ENCODE measurements at regions not wholly inside any gene's neighbourhood (a gene's known extent, or its start where the extent isn't known, plus 50 kb on each side); places are given as distances from the start of the nearest gene placed in this dataset.
A peak's percentile ranks its signal among the peaks of the same experiment; 100 is the strongest.
"Not testable (repeated sequence)": the region's sequence is repeated elsewhere in the genome, so short reads cannot be mapped to it uniquely, and the experiment has no call there.

DNA sequence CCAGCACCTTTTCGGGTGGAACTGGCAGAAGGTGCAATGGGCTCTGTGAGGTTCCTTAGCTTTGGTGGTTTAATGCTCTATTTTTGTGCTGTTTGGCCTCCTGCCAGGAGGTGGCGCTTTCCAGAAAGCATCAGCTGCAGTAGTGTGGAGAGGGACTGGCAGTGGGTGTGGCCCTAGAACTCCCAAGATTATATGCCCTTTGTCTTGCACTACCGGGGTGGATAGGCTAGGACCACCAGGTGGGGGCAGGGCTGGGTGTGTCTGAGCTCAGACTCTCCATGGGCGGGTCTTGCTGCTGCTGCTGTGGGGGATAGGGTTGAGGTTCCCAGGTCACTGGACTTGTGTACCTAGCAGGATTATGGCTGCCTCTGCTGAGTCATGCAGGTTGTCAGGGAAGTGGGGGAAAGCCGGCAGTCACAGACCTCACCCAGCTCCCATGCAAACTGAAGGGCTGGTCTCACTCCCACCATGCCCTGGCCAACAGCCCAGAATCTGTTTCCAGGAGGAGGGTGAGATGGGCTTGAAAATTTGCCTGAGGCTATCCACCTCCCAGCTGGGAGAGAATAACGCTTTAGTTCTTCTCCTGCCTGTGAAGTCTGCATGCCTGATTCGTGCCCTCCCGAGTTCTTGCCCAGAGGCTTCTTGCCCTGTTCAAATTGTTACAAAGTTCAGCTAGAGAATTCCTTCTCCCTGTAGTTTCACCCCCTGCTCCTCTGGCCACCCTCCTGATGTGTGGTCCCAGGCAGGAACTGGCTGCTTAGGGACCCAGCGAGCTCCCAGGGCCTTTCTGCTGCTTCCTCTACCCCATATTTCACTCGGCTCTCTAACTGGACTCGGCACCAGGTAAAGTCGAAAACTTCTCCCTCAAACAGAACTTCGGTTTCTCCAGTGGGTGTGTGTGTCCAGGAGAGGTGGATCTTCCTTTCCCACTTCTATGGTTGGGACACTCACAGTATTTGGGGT lies 76.5 kb upstream of the BTG3 start:
- DNase-seq, result peak; percentile 89 to 90
- intact Hi-C loops (cut with micrococcal nuclease; ENCODE audit: unreplicated experiment), result loop anchor here (1.0 to 5.0 kb wide), 3 partner anchors 108 to 160 kb away; partner anchors contain the start of gene C21orf91
- peaks cover 6% of the 10 kb centered on the region for H3K9me3 ChIP-seq (ENCODE audit: insufficient read depth, low read depth)
- CTCF ChIA-PET, result interaction anchor here (0.6 to 1.4 kb wide), 3 partner anchors 212 to 936 kb away, joined by 3 to 9 read pairs (median 3); no protein-coding TSS in a partner anchor
- H3K4me3 ChIP-seq, result peak overlapping the region; percentile 41; the same call in 1 of the 2 replicates
- H4K20me1 ChIP-seq (ENCODE audit: insufficient read depth), result no peaks in the 10 kb centered on the region
- POLR2A ChIA-PET (ENCODE audit: unreplicated experiment), result interaction anchor here (0.7 to 1.1 kb wide), 3 partner anchors 16 to 130 kb away, joined by 3 to 4 read pairs (median 4); partner anchors contain the start of gene C21orf91
- peak; percentile 73 for TF ChIP-seq CTCF (conservative IDR thresholded peaks at IDR 0.05)
- no peak for TF ChIP-seq EZH2 (IDR thresholded peaks at IDR 0.05; ENCODE audit: low read depth)
- H3K27ac ChIP-seq, result peak overlapping the region; percentile 95
- H3K4me1 ChIP-seq (replicated peaks; ENCODE audit: insufficient read depth), result peaks cover 26% of the 10 kb centered on the region
- H3K36me3 ChIP-seq (ENCODE audit: low read depth), result no peaks in the 10 kb centered on the region
- H3K9me2 ChIP-seq (ENCODE audit: insufficient read depth), result no peaks in the 10 kb centered on the region; the same call in 1 of the 2 replicates
- TSS peak; percentile 84 for BruUV-seq (replicated peaks)
- peaks cover 12% of the 10 kb centered on the region for H3F3A ChIP-seq (ENCODE audit: insufficient read depth, low read depth)
- no peaks in the 10 kb centered on the region for H3K27me3 ChIP-seq (ENCODE audit: insufficient read depth, low read depth)
- H2AFZ ChIP-seq, result peak overlapping the region; percentile 78
- peak overlapping the region; percentile 73 for H3K4me2 ChIP-seq
- no peaks in the 10 kb centered on the region for H3K79me2 ChIP-seq (ENCODE audit: low read depth)

DNA sequence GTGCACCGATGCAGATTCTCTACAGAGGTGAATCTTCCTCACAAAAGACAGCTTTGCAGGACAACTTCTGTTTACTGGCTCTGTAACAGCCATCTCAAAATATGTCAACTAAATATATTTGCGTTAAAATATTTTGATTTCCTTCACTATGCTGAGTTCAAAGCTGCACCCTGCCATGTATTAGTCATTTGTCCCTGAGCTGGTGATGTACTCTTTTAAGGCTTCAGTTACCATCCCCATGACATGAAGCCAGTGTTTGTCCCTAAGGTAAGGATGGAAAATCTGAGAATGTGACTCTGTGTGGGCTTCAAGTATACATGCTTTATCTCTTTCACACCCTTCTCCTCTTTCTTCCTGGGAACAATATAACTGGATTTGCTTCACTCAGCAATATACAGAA lies 70.2 kb upstream of the BTG3 start:
- no peak for TF ChIP-seq CTCF (conservative IDR thresholded peaks at IDR 0.05)
- TF ChIP-seq EZH2 (IDR thresholded peaks at IDR 0.05; ENCODE audit: low read depth), result no peak
- intact Hi-C loops (cut with micrococcal nuclease; ENCODE audit: unreplicated experiment), result no loop called here
- no peak overlapping the region for H2AFZ ChIP-seq
- no peaks in the 10 kb centered on the region for H3K36me3 ChIP-seq (ENCODE audit: low read depth)
- no peaks in the 10 kb centered on the region; the same call in 1 of the 2 replicates for H3K9me2 ChIP-seq (ENCODE audit: insufficient read depth)
- H4K20me1 ChIP-seq (ENCODE audit: insufficient read depth), result no peaks in the 10 kb centered on the region
- ChIA-PET CTCF (no interaction called here), POLR2A (ENCODE audit: unreplicated experiment) (no interaction called here)
- peaks cover 6% of the 10 kb centered on the region for H3K9me3 ChIP-seq (ENCODE audit: insufficient read depth, low read depth)
- H3K4me3 ChIP-seq, result no peak overlapping the region
- no peaks in the 10 kb centered on the region for H3K79me2 ChIP-seq (ENCODE audit: low read depth)
- H3K27ac ChIP-seq, result no peak overlapping the region
- DNase-seq, result no peak
- no peaks in the 10 kb centered on the region for H3K4me1 ChIP-seq (replicated peaks; ENCODE audit: insufficient read depth)
- no TSS peak for BruUV-seq (replicated peaks)
- H3K27me3 ChIP-seq (ENCODE audit: insufficient read depth, low read depth), result no peaks in the 10 kb centered on the region
- H3F3A ChIP-seq (ENCODE audit: insufficient read depth, low read depth), result no peaks in the 10 kb centered on the region
- H3K4me2 ChIP-seq, result no peak overlapping the region

DNA sequence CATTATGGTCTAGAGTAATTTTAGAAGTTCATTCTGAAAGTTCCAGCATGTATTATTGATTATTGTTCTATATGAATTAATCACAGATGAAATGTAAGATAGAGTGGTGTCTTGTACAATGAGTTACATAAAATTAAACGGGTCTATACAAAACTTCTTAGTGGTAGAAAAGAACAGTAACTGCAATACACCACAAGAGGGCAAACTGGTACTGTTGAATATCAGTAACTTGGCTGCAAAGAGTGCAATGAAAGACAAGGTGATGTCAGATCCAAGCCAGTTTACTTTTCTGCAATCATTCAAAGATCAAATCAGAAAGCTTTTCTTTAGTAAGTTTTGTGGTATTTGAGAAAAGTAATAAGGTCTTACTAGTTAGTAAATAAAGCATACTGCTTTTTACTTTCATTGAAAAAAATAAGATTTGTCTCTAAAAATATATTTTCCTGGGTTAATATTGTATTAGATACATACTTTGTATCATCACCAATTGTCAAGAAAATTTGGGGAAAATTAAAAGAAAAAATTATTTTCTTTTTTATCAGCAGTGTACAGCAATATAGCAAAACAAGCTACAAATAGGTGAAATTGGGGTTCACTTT lies 66.4 kb upstream of the BTG3 start:
- Histone ChIP-seq H2AFZ (no peak overlapping the region), H3F3A (ENCODE audit: insufficient read depth, low read depth) (no peaks in the 10 kb centered on the region), H3K9me3 (ENCODE audit: insufficient read depth, low read depth) (no peaks in the 10 kb centered on the region), H3K9me2 (ENCODE audit: insufficient read depth) (no peaks in the 10 kb centered on the region), H3K27ac (no peak overlapping the region), H3K36me3 (ENCODE audit: low read depth) (no peaks in the 10 kb centered on the region), H3K4me1 (replicated peaks; ENCODE audit: insufficient read depth) (no peaks in the 10 kb centered on the region), H3K4me2 (no peak overlapping the region), H3K27me3 (ENCODE audit: insufficient read depth, low read depth) (no peaks in the 10 kb centered on the region), H4K20me1 (ENCODE audit: insufficient read depth) (no peaks in the 10 kb centered on the region), H3K4me3 (no peak overlapping the region), H3K79me2 (ENCODE audit: low read depth) (no peaks in the 10 kb centered on the region)
- peak in 1 of 2 experiments; percentile 39 for DNase-seq
- TF ChIP-seq CTCF (conservative IDR thresholded peaks at IDR 0.05), result peak; percentile 87
- no peak for TF ChIP-seq EZH2 (IDR thresholded peaks at IDR 0.05; ENCODE audit: low read depth)
- ChIA-PET CTCF (no interaction called here), POLR2A (ENCODE audit: unreplicated experiment) (no interaction called here)
- BruUV-seq (replicated peaks), result no TSS peak
- intact Hi-C loops (cut with micrococcal nuclease; ENCODE audit: unreplicated experiment), result loop anchor here (1.0 to 10.0 kb wide), 4 partner anchors 140 to 294 kb away; partner anchors contain the start of gene C21orf91

DNA sequence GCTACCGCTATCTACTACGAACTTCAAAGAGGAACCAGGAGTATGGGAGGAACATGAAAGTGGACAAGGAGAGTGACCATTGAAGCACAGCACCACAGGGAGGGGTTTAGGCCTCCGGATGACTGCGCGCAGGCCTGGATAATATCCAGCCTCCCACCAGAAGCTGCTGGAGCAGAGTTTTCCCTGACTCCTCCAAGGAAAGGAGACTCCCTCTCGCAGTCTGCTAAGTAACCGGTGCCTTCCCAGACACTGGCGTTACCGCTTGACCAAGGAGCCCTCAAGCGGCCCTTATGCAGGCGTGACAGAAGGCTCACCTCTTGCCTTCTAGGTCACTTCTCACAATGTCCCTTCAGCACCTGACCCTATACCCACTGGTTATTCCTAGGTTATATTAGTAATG lies 64.2 kb upstream of the BTG3 start:
- H3K4me2 ChIP-seq; POLR2A ChIA-PET (ENCODE audit: unreplicated experiment); H3K27me3 ChIP-seq (ENCODE audit: insufficient read depth, low read depth); H2AFZ ChIP-seq; H3K4me1 ChIP-seq (replicated peaks; ENCODE audit: insufficient read depth); H3K9me3 ChIP-seq (ENCODE audit: insufficient read depth, low read depth); BruUV-seq (replicated peaks); H3K4me3 ChIP-seq; H3K9me2 ChIP-seq (ENCODE audit: insufficient read depth); H3K27ac ChIP-seq; H4K20me1 ChIP-seq (ENCODE audit: insufficient read depth); H3K79me2 ChIP-seq (ENCODE audit: low read depth); H3K36me3 ChIP-seq (ENCODE audit: low read depth); H3F3A ChIP-seq (ENCODE audit: insufficient read depth, low read depth); DNase-seq: not testable (repeated sequence)
- CTCF ChIA-PET, result interaction anchor here (1.3 kb wide), 1 partner anchor 248 kb away, joined by 10 read pairs; no protein-coding TSS in a partner anchor
- intact Hi-C loops (cut with micrococcal nuclease; ENCODE audit: unreplicated experiment), result loop anchor here (10.0 kb wide), 1 partner anchor 292 kb away; no protein-coding TSS in a partner anchor

All from PC-9 (cell line).